ENCODE measurements at regions not wholly inside any gene's neighbourhood (a gene's known extent, or its start where the extent isn't known, plus 50 kb on each side); places are given as distances from the start of the nearest gene placed in this dataset.

DNA sequence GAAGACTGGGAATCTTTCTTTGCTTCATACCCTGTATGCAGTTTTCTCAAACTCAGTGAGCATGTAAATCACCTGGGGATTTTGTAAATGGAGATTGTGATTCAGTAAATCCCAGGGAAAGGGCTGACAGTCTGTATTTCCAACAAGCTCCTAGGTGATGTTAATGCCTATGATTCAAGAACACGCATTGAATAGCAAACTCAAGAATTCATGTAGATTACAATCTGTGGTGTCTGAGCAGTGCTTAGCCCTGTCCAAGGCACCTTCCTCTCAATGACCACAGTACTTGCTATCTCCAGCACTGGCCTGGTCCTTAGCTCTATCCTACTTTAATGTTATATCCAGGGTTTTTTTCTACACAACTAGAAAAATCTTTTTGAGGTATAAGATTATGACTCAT lies 721.4 kb upstream of the MEF2C start:
- in situ Hi-C loops (cut with MboI; ENCODE audit: low pct_unique_long_range_greater_than_20kb in 2 of 9, low sequenced_read_pairs in 9 of 9, unreplicated experiment in 9 of 9) = no loop called here
- Histone ChIP-seq H3K4me1 (replicated peaks in 1 of 2) (peaks cover 4 to 13% of the 10 kb centered on the region in 2 donors), H3K4me3 (no peak overlapping the region), H3K27ac (no peak overlapping the region)
- peak; percentile 23 to 89 (median 46) for ATAC-seq (replicated peaks in 6 of 8)
- WGBS, 10 experiments = 22 to 83% (median 46%) methylated on average over 1 of the region's 1 CpG; no CpG with 5 or more reads in 2 of the 10 experiments

DNA sequence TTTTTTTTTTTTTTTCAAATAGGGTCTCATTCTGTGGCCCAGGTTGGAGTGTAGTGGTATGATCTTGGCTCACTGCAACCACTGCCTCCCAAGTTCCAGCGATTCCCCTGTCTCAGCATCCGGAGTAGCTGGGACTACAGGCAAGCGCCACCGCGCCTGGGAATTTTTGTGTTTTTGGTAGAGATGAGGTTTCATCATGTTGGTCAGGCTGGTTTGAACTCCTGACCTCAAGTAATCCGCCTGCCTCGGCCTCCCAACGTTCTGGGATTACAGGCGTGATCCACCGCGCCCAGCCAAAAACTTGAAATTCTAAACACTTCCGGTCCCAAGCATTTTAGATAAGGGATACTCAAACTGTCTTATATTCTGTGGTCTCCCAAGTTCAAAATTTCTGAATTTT lies 718.9 kb upstream of the MEF2C start:
- WGBS, 10 experiments = 77 to 100% (median 96%) methylated on average over 1 to 11 of the region's 12 CpGs
- Histone ChIP-seq H3K4me3 (no peak overlapping the region), H3K4me1 (replicated peaks in 1 of 2) (no peaks in the 10 kb centered on the region), H3K27ac (no peak overlapping the region)
- in situ Hi-C loops (cut with MboI; ENCODE audit: low pct_unique_long_range_greater_than_20kb in 2 of 9, low sequenced_read_pairs in 9 of 9, unreplicated experiment in 9 of 9) = no loop called here
- ATAC-seq (replicated peaks in 6 of 8) = no peak

DNA sequence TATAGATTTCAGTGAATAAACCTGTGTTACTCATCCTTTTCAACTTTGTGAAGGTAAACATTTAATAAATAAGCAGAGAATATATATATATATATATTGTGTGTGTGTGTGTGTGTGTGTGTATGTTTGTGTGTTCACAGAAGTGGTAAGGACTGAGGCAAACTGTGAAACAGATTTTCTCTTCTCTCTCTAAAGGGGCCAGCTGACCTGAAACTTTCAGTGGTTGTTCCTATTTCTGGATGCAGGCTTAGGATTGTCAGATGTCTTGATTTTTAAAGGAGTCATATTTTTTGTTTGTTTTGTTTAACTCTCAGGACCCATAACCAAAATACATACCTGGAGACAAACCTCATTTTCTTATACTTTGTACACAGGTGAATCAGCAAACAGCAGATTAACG lies 714.9 kb upstream of the MEF2C start:
- Histone ChIP-seq H3K4me3 (no peak overlapping the region), H3K27ac (no peak overlapping the region), H3K4me1 (replicated peaks in 1 of 2) (no peaks in the 10 kb centered on the region)
- in situ Hi-C loops (cut with MboI; ENCODE audit: low pct_unique_long_range_greater_than_20kb in 2 of 9, low sequenced_read_pairs in 9 of 9, unreplicated experiment in 9 of 9) = no loop called here
- ATAC-seq (replicated peaks in 6 of 8) = no peak
- WGBS, 10 experiments = 38 to 100% (median 85%) methylated on average over 1 of the region's 1 CpG; no CpG with 5 or more reads in 2 of the 10 experiments

- Histone ChIP-seq H3K4me1 (replicated peaks in 1 of 2) (no peaks in the 10 kb centered on the region), H3K27ac (no peak overlapping the region), H3K4me3 (no peak overlapping the region)
- in situ Hi-C loops (cut with MboI; ENCODE audit: low pct_unique_long_range_greater_than_20kb in 2 of 9, low sequenced_read_pairs in 9 of 9, unreplicated experiment in 9 of 9) = no loop called here
- 50 to 100% (median 82%) methylated on average over 1 to 2 of the region's 2 CpGs; no CpG with 5 or more reads in 2 of the 10 experiments for WGBS, 10 experiments
- no peak for ATAC-seq (replicated peaks in 6 of 8)
Observed at GRCh38 chr5:89596821-89597220, 713.8 kb upstream of the MEF2C start.

GRCh38 chr5:89595056-89595455 lies 712.1 kb upstream of the MEF2C start:
- Histone ChIP-seq H3K4me3 (no peak overlapping the region), H3K4me1 (replicated peaks in 1 of 2) (no peaks in the 10 kb centered on the region), H3K27ac (no peak overlapping the region)
- in situ Hi-C loops (cut with MboI; ENCODE audit: low pct_unique_long_range_greater_than_20kb in 2 of 9, low sequenced_read_pairs in 9 of 9, unreplicated experiment in 9 of 9) = no loop called here
- 0 to 100% (median 86%) methylated on average over 1 of the region's 1 CpG; no CpG with 5 or more reads in 3 of the 10 experiments for WGBS, 10 experiments
- ATAC-seq (replicated peaks in 6 of 8) = peak in 2 of 8 experiments; percentile 76 to 84

DNA sequence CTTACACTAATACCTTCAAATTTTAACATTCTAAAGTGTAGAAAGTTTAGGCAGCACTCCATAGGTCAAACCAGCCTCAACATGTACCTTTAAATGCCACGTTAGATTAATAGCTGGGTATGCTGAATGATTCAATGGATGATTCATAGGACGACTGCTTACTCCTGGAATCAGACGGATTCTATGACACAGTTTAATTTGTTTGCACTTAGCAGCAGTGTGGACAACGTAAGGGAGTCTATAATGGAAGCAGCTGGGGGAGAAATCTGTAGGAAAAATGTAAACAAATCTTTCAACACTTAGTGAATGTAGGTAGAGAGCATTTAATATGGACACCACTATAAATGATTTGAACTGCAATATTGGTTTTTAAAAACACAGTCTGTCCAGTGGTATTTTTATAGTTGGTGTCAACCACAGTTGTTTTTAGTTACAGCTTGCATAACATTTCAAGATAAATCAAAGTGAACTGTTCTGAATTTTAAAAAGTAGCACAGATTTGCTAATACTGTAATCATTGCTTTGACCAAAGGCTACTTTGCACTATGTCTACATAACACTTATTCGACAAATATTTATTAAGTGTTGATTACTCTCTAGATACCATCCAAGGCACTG lies 701.5 kb upstream of the MEF2C start:
- ATAC-seq (replicated peaks in 6 of 8) = peak in 4 of 8 experiments; percentile 63 to 91 (median 78)
- Histone ChIP-seq H3K4me1 (replicated peaks in 1 of 2) (no peaks in the 10 kb centered on the region), H3K4me3 (no peak overlapping the region), H3K27ac (no peak overlapping the region)
- 7 to 90% (median 60%) methylated on average over 1 to 5 of the region's 5 CpGs; no CpG with 5 or more reads in 1 of the 10 experiments for WGBS, 10 experiments
- in situ Hi-C loops (cut with MboI; ENCODE audit: low pct_unique_long_range_greater_than_20kb in 2 of 9, low sequenced_read_pairs in 9 of 9, unreplicated experiment in 9 of 9) = no loop called here

- ATAC-seq (replicated peaks in 6 of 8) = no peak
- no peak overlapping the region for H3K4me3 ChIP-seq
- H3K27ac ChIP-seq = no peak overlapping the region
- in situ Hi-C loops (cut with MboI; ENCODE audit: low pct_unique_long_range_greater_than_20kb in 2 of 9, low sequenced_read_pairs in 9 of 9, unreplicated experiment in 9 of 9) = no loop called here
- H3K4me1 ChIP-seq (replicated peaks in 1 of 2) = no peaks in the 10 kb centered on the region
Observed at GRCh38 chr5:89583534-89583933, 700.5 kb upstream of the MEF2C start.

- 78 to 100% (median 94%) methylated on average over 1 of the region's 1 CpG; no CpG with 5 or more reads in 4 of the 10 experiments for whole genome bisulfite sequencing, 10 experiments
- Histone ChIP-seq H3K4me3 (no peak overlapping the region), H3K27ac (no peak overlapping the region), H3K4me1 (replicated peaks in 1 of 2) (no peaks in the 10 kb centered on the region)
- no peak for ATAC-seq (replicated peaks in 6 of 8)
- in situ Hi-C loops (cut with MboI; ENCODE audit: low pct_unique_long_range_greater_than_20kb in 2 of 9, low sequenced_read_pairs in 9 of 9, unreplicated experiment in 9 of 9) = no loop called here
Observed at GRCh38 chr5:89582768-89583339, 699.9 kb upstream of the MEF2C start.

DNA sequence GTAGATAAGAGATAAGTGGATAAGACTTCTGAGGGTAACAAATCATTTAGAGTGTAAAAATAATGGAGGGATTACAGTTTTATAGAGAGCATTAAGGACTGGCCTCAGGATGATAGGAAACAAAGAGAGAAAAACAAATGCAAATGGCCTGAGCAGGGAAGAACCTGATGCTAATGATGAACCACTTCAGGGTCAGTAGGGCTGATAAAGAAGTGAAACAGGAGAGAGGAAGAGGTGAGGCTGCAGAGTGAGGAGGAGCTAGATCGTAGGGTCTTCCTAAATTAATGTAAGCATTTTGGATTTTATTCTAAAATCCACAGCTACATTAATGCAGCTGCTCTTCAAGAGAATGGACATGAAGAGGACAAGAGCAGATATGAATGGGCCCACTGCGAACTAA lies 698.0 kb upstream of the MEF2C start:
- 59 to 86% (median 69%) methylated on average over 1 to 2 of the region's 2 CpGs for WGBS, 10 experiments

DNA sequence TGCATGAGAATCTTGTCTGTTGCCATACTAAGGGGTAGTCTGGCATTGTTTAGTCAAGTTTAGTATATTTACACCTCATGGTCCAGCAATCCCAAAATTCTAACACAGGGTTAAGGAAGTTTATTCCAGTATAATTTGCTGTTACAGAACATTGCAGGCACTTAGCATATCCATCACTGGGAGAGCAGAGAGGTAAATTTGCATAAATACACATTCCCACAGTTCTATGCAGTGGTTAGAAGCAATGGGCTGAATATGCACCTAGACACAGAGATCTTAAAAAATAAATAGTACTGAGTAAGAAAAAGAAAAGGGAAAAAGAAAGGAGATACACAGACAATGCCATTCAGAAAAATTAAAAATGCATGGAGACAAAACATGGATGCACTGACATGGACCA lies 692.3 kb upstream of the MEF2C start:
- in situ Hi-C loops (cut with MboI; ENCODE audit: low pct_unique_long_range_greater_than_20kb in 2 of 9, low sequenced_read_pairs in 9 of 9, unreplicated experiment in 9 of 9) = no loop called here
- Histone ChIP-seq H3K27ac (no peak overlapping the region), H3K4me3 (no peak overlapping the region), H3K4me1 (replicated peaks in 1 of 2) (peaks cover 2 to 16% of the 10 kb centered on the region in 2 donors)
- peak in 4 of 8 experiments; percentile 38 to 84 (median 54) for ATAC-seq (replicated peaks in 6 of 8)

More for the DNA sequence above, 698.0 kb upstream of the MEF2C start:
- Histone ChIP-seq H3K27ac (no peak overlapping the region), H3K4me1 (replicated peaks in 1 of 2) (no peaks in the 10 kb centered on the region), H3K4me3 (no peak overlapping the region)
- in situ Hi-C loops (cut with MboI; ENCODE audit: low pct_unique_long_range_greater_than_20kb in 2 of 9, low sequenced_read_pairs in 9 of 9, unreplicated experiment in 9 of 9) = no loop called here
- peak in 1 of 8 experiments; percentile 45 for ATAC-seq (replicated peaks in 6 of 8)

- in situ Hi-C loops (cut with MboI; ENCODE audit: low pct_unique_long_range_greater_than_20kb in 2 of 9, low sequenced_read_pairs in 9 of 9, unreplicated experiment in 9 of 9) = no loop called here
- Histone ChIP-seq H3K4me3 (no peak overlapping the region), H3K4me1 (replicated peaks in 1 of 2) (peaks cover 3 to 28% of the 10 kb centered on the region in 2 donors), H3K27ac (no peak overlapping the region)
- WGBS, 10 experiments = 57 to 100% (median 90%) methylated on average over 1 to 4 of the region's 4 CpGs
- ATAC-seq (replicated peaks in 6 of 8) = peak in 2 of 8 experiments; percentile 24 to 61
Observed at GRCh38 chr5:89573345-89573744, 690.4 kb upstream of the MEF2C start.

- in situ Hi-C loops (cut with MboI; ENCODE audit: low pct_unique_long_range_greater_than_20kb in 2 of 9, low sequenced_read_pairs in 9 of 9, unreplicated experiment in 9 of 9) = no loop called here
- no peak overlapping the region for H3K4me3 ChIP-seq
- peak in 5 of 8 experiments; percentile 19 to 71 (median 33) for ATAC-seq (replicated peaks in 6 of 8)
- 0 to 100% (median 55%) methylated on average over 1 to 2 of the region's 2 CpGs; no CpG with 5 or more reads in 3 of the 10 experiments for whole genome bisulfite sequencing, 10 experiments
- H3K4me1 ChIP-seq (replicated peaks in 1 of 2) = peaks cover 3 to 28% of the 10 kb centered on the region in 2 donors
- H3K27ac ChIP-seq = no peak overlapping the region
Observed at GRCh38 chr5:89572696-89573095, 689.7 kb upstream of the MEF2C start.

- Histone ChIP-seq H3K27ac (no peak overlapping the region), H3K4me3 (no peak overlapping the region), H3K4me1 (replicated peaks in 1 of 2) (peaks cover 3 to 28% of the 10 kb centered on the region in 2 donors)
- WGBS, 10 experiments = 0 to 58% (median 14%) methylated on average over 1 to 2 of the region's 2 CpGs; no CpG with 5 or more reads in 2 of the 10 experiments
- in situ Hi-C loops (cut with MboI; ENCODE audit: low pct_unique_long_range_greater_than_20kb in 2 of 9, low sequenced_read_pairs in 9 of 9, unreplicated experiment in 9 of 9) = no loop called here
- peak in 3 of 8 experiments; percentile 15 to 69 (median 31) for ATAC-seq (replicated peaks in 6 of 8)
Observed at GRCh38 chr5:89570557-89570956, 687.6 kb upstream of the MEF2C start.

GRCh38 chr5:89566340-89566739 lies 683.4 kb upstream of the MEF2C start:
- no peak for ATAC-seq (replicated peaks in 6 of 8)
- in situ Hi-C loops (cut with MboI; ENCODE audit: low pct_unique_long_range_greater_than_20kb in 2 of 9, low sequenced_read_pairs in 9 of 9, unreplicated experiment in 9 of 9) = no loop called here
- 80 to 100% (median 100%) methylated on average over 1 of the region's 1 CpG; no CpG with 5 or more reads in 4 of the 10 experiments for WGBS, 10 experiments
- Histone ChIP-seq H3K4me1 (replicated peaks in 1 of 2) (peaks cover 3 to 22% of the 10 kb centered on the region in 2 donors), H3K4me3 (no peak overlapping the region), H3K27ac (no peak overlapping the region)
